ENCODE measurements at regions not wholly inside any gene's neighbourhood (a gene's known extent, or its start where the extent isn't known, plus 50 kb on each side); places are given as distances from the start of the nearest gene placed in this dataset.

GRCh38 chr18:27447451-27447881, 262.4 kb upstream of the CHST9 start:
- peak; percentile 62 for DNase-seq

GRCh38 chr18:27430595-27430994, 245.5 kb upstream of the CHST9 start:
- DNase-seq = no peak

- DNase-seq = no peak
These were observed 243.8 kb upstream of the CHST9 start for GRCh38 chr18:27428716-27429475.

GRCh38 chr18:27428120-27428519, 243.0 kb upstream of the CHST9 start:
- no peak for DNase-seq

- DNase-seq = no peak
These were observed 238.5 kb upstream of the CHST9 start for GRCh38 chr18:27423581-27423980.

- no peak for DNase-seq
These were observed 234.5 kb upstream of the CHST9 start for GRCh38 chr18:27419646-27420045.

- DNase-seq = no peak
These were observed 230.4 kb upstream of the CHST9 start for GRCh38 chr18:27415495-27415894.

GRCh38 chr18:27414682-27415081, 229.6 kb upstream of the CHST9 start:
- no peak for DNase-seq

- no peak for DNase-seq
These were observed 228.6 kb upstream of the CHST9 start for GRCh38 chr18:27413495-27414401.

- no peak for DNase-seq
These were observed 227.4 kb upstream of the CHST9 start for GRCh38 chr18:27412556-27412955.

- DNase-seq = no peak
These were observed 226.8 kb upstream of the CHST9 start for GRCh38 chr18:27411911-27412310.

GRCh38 chr18:27411013-27411412, 225.9 kb upstream of the CHST9 start:
- no peak for DNase-seq

- no peak for DNase-seq
These were observed 219.7 kb upstream of the CHST9 start for GRCh38 chr18:27404855-27405254.

- DNase-seq = no peak
These were observed 214.9 kb upstream of the CHST9 start for GRCh38 chr18:27400001-27400400.

- DNase-seq = no peak
These were observed 210.6 kb upstream of the CHST9 start for GRCh38 chr18:27395752-27396151.

GRCh38 chr18:27394687-27395086, 209.6 kb upstream of the CHST9 start:
- no peak for DNase-seq

GRCh38 chr18:27382567-27383216, 197.6 kb upstream of the CHST9 start:
- DNase-seq = no peak

- DNase-seq = no peak
These were observed 193.5 kb upstream of the CHST9 start for GRCh38 chr18:27378431-27379095.

GRCh38 chr18:27377251-27377650, 192.1 kb upstream of the CHST9 start:
- no peak for DNase-seq

- DNase-seq = no peak
These were observed 187.3 kb upstream of the CHST9 start for GRCh38 chr18:27372386-27372785.

GRCh38 chr18:27366665-27367064, 181.6 kb upstream of the CHST9 start:
- DNase-seq = no peak

GRCh38 chr18:27366151-27366550, 181.0 kb upstream of the CHST9 start:
- DNase-seq = no peak

- DNase-seq = peak; percentile 51
These were observed 178.8 kb upstream of the CHST9 start for GRCh38 chr18:27363872-27364271.
